Sigmoid colon (tissue), 4 donors: ENCODE measurements at regions not wholly inside any gene's neighbourhood (a gene's known extent, or its start where the extent isn't known, plus 50 kb on each side); places are given as distances from the start of the nearest gene placed in this dataset.

Experiments used
- CTCF ChIP-seq, 4 experiments: fragments of 450-650 bp in 3 of 4; fragments of 200-600 bp in 1 of 4; IDR thresholded peaks; one replicate each; pipeline ENCODE4 v1.5.1; 2016 to 2019; ENCODE audit warnings: antibody characterized with exemption in 4 of 4, mild to moderate bottlenecking in 3 of 4, moderate library complexity in 2 of 4
- POLR2A ChIP-seq, 2 donors: fragments of 450-650 bp; IDR thresholded peaks; one replicate each; pipeline ENCODE4 v1.6.1; 2016; ENCODE audit warnings: antibody characterized with exemption in 2 of 2, mild to moderate bottlenecking in 2 of 2, moderate library complexity in 2 of 2
- POLR2AphosphoS5 ChIP-seq, 4 donors: sonication (generic); formaldehyde crosslinking; IDR thresholded peaks; one replicate each; pipeline ENCODE4 v1.6.1; 2017; ENCODE audit warnings: antibody characterized with exemption in 4 of 4

GRCh38 chr9:107404736-107405135 lies 84.8 kb downstream of the KLF4 start:
- TF ChIP-seq POLR2AphosphoS5 (IDR thresholded peaks at IDR 0.05): no peak
- no peak for TF ChIP-seq POLR2A (IDR thresholded peaks at IDR 0.05)
- TF ChIP-seq CTCF (IDR thresholded peaks at IDR 0.05): no peak
